GM23248 (cell line): ENCODE measurements at regions not wholly inside any gene's neighbourhood (a gene's known extent, or its start where the extent isn't known, plus 50 kb on each side); places are given as distances from the start of the nearest gene placed in this dataset.

Source experiments
- DNase-seq: peaks from one replicate; pipeline ENCODE4 v3.0.0-alpha.2; 2015
- H2AFZ ChIP-seq: fragments of 200-600 bp; sonication (generic); 2 replicates; pipeline ENCODE4 v1.6.1; 2016; ENCODE audit warnings: antibody characterized with exemption
- H3F3A ChIP-seq: fragments of 200-600 bp; sonication (generic); 2 replicates; pipeline ENCODE4 v1.6.1; 2016; ENCODE audit warnings: mild to moderate bottlenecking, antibody characterized with exemption, mixed run types; ENCODE audit not compliant: insufficient read depth
- H3K27ac ChIP-seq: fragments of 200-600 bp; sonication (generic); 2 replicates; pipeline ENCODE4 v1.5.1; 2016; ENCODE audit warnings: mild to moderate bottlenecking
- H3K27me3 ChIP-seq: fragments of 200-600 bp; sonication (generic); replicated peaks from 2 replicates; pipeline ENCODE4 v1.6.1; 2016; ENCODE audit warnings: mild to moderate bottlenecking; ENCODE audit not compliant: insufficient read depth
- H3K36me3 ChIP-seq: fragments of 200-600 bp; sonication (generic); 2 replicates; pipeline ENCODE4 v1.6.1; 2016; ENCODE audit warnings: low read depth, mild to moderate bottlenecking
- H3K4me1 ChIP-seq: fragments of 200-600 bp; sonication (generic); 2 replicates; pipeline ENCODE4 v1.6.1; 2016; ENCODE audit warnings: mild to moderate bottlenecking; ENCODE audit not compliant: insufficient read depth
- H3K4me2 ChIP-seq: fragments of 200-600 bp; sonication (generic); one replicate; pipeline ENCODE4 v1.6.1; 2016; ENCODE audit warnings: mild to moderate bottlenecking; ENCODE audit not compliant: unreplicated experiment
- H3K4me3 ChIP-seq: fragments of 200-600 bp; sonication (generic); 2 replicates; pipeline ENCODE4 v1.5.1; 2016; ENCODE audit warnings: mild to moderate bottlenecking
- H3K79me2 ChIP-seq: fragments of 200-600 bp; sonication (generic); 2 replicates; pipeline ENCODE4 v1.6.1; 2016; ENCODE audit warnings: mild to moderate bottlenecking; ENCODE audit not compliant: insufficient read depth
- H3K9ac ChIP-seq: fragments of 200-600 bp; sonication (generic); 2 replicates; pipeline ENCODE4 v1.6.1; 2016; ENCODE audit warnings: mild to moderate bottlenecking
- H3K9me2 ChIP-seq: fragments of 200-600 bp; sonication (generic); 2 replicates; pipeline ENCODE4 v1.6.1; 2016; ENCODE audit warnings: mixed run types, mild to moderate bottlenecking, moderate library complexity; ENCODE audit not compliant: insufficient read depth
- H3K9me3 ChIP-seq: fragments of 200-600 bp; sonication (generic); one replicate; pipeline ENCODE4 v1.6.1; 2017; ENCODE audit warnings: low read depth
- H4K20me1 ChIP-seq: fragments of 200-600 bp; sonication (generic); 2 replicates; pipeline ENCODE4 v1.6.0; 2016; ENCODE audit not compliant: insufficient read depth
- EZH2 ChIP-seq: fragments of 200-600 bp; sonication (generic); IDR thresholded peaks from 2 replicates; pipeline ENCODE4 v1.6.1; 2018; ENCODE audit warnings: antibody characterized with exemption, mild to moderate bottlenecking; ENCODE audit not compliant: insufficient read depth, poor library complexity, severe bottlenecking
- EZH2phosphoT487 ChIP-seq: fragments of 200-600 bp; sonication (generic); IDR thresholded peaks from 2 replicates; pipeline ENCODE4 v1.6.1; 2018; ENCODE audit warnings: antibody characterized with exemption, moderate library complexity, mild to moderate bottlenecking, low read depth; ENCODE audit not compliant: insufficient read depth
- WGBS, 2 experiments: methylation state at CpG; one replicate each; pipeline ENCODE4 v1.1.6; 2015 to 2017; ENCODE audit warnings: low lambda C conversion rate in 2 of 2, low coverage in 1 of 2; ENCODE audit errors: missing lambda C conversion rate in 2 of 2; 5-methylcytosine and 5-hydroxymethylcytosine counted together
- in situ Hi-C: fragments of 300-500 bp; cut with MboI; formaldehyde crosslinking; loops from 2 replicates; pipeline ENCODE4 v1.15.0; 2020

DNA sequence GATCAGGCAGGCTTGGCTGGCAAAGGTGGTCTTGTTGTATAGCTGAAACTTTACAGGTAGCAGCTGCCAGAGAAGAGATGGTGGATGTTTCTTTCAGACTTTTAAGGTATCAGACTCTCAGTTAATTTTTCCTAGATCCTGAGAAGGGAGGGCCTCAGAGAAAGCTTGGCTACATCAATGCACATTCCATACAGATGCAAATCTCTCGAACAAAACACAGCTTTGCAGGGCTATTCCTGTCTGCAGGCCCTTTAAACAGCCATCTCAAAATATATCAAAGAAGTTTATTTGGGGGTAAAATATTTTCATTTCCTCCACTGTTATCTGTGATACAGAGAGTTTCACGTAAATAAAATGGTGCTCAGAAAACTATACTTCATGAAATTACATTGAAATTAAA, 1584.4 kb downstream of the EFNA5 start:
- Histone ChIP-seq H3K4me1 (no peaks in the 10 kb centered on the region), H3K4me2 (no peak overlapping the region), H4K20me1 (no peaks in the 10 kb centered on the region), H3K9ac (no peak overlapping the region), H3F3A (no peaks in the 10 kb centered on the region), H3K9me2 (no peaks in the 10 kb centered on the region), H3K27me3 (no peaks in the 10 kb centered on the region), H3K36me3 (no peaks in the 10 kb centered on the region), H2AFZ (no peak overlapping the region), H3K9me3 (no peaks in the 10 kb centered on the region), H3K79me2 (no peaks in the 10 kb centered on the region), H3K27ac (no peak overlapping the region), H3K4me3 (no peak overlapping the region)
- no peak for DNase-seq
- 11 to 12% methylated on average over 2 of the region's 2 CpGs for WGBS, 2 experiments
- in situ Hi-C loops, result no loop called here
- no peak for TF ChIP-seq EZH2
- no peak for TF ChIP-seq EZH2phosphoT487

DNA sequence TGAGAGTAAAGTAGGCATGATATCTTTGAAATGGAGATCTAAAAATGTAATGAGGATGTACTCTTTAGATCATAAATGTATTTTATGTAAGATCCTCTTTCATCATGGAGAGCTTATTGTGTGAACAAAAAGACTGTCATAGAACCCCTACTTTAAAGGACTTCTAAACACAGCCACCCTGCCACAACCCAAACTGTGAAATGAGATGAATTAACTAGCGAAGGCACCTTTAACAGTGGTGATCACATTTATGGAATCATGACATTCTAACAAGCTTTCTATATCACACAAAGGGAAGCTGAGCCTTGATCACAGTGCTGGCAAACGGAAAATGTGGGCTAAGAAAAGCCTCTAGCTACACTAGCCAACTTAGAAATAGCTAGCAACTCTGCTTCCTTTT, 1585.2 kb downstream of the EFNA5 start:
- Histone ChIP-seq H4K20me1 (no peaks in the 10 kb centered on the region), H3K4me3 (no peak overlapping the region), H3K4me1 (no peaks in the 10 kb centered on the region), H3K27me3 (no peaks in the 10 kb centered on the region), H3K36me3 (no peaks in the 10 kb centered on the region), H3K9me3 (no peaks in the 10 kb centered on the region), H2AFZ (no peak overlapping the region), H3K27ac (no peak overlapping the region), H3F3A (no peaks in the 10 kb centered on the region), H3K4me2 (no peak overlapping the region), H3K79me2 (no peaks in the 10 kb centered on the region), H3K9me2 (no peaks in the 10 kb centered on the region), H3K9ac (no peak overlapping the region)
- in situ Hi-C loops, result no loop called here
- WGBS, 2 experiments, result 7 to 12% methylated on average over 2 of the region's 2 CpGs
- no peak for TF ChIP-seq EZH2phosphoT487
- no peak for TF ChIP-seq EZH2
- no peak for DNase-seq

DNA sequence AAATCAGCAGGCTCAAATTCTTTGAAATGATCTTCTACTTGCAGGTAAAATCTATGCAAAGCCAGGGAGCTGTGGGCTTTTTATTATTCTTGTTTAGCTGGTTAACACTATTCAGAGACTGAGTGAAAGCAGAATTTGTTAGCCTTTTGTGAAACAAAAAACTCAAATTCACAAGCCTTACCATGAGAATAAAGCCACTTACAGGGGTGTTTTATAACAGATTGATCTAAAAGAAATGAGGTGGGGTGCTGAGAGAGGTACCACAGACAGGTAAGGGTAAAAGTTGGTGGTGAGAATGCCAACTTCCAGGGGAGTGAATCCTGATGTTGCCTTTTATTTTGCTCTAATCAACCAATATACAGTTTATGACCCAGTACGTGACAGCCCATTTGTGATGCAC, 1585.6 kb downstream of the EFNA5 start:
- no peak for DNase-seq
- H3K27me3 ChIP-seq, result no peaks in the 10 kb centered on the region
- TF ChIP-seq EZH2phosphoT487, result no peak
- no peak for TF ChIP-seq EZH2
- no peaks in the 10 kb centered on the region for H3K36me3 ChIP-seq
- H3K4me3 ChIP-seq, result no peak overlapping the region
- no peaks in the 10 kb centered on the region for H3K79me2 ChIP-seq
- H2AFZ ChIP-seq, result no peak overlapping the region
- no peak overlapping the region for H3K9ac ChIP-seq
- H3K4me2 ChIP-seq, result no peak overlapping the region
- H4K20me1 ChIP-seq, result no peaks in the 10 kb centered on the region
- H3F3A ChIP-seq, result no peaks in the 10 kb centered on the region
- no peaks in the 10 kb centered on the region for H3K4me1 ChIP-seq
- no peak overlapping the region for H3K27ac ChIP-seq
- 27 to 33% methylated on average over 1 of the region's 1 CpG for WGBS, 2 experiments
- in situ Hi-C loops, result no loop called here
- H3K9me3 ChIP-seq, result no peaks in the 10 kb centered on the region
- H3K9me2 ChIP-seq, result no peaks in the 10 kb centered on the region

DNA sequence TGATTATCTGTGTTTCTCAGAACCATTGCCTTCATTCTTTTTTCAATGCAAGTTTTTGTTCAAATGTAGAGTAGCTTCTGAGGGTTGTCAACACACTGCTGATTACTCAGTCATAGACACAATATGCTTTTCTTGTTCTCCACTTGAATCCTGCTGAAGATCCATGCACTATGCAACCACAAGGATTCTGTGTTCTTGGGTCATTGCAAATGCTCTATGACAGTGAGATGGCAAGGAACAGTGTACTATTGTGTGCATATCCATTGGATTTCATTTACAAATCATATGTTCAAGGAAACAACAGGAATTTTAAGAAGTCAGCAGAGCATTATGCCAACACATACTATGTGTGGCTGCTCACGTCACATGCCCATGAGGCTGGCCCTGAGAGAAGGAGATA, 1590.2 kb downstream of the EFNA5 start:
- Histone ChIP-seq H3K36me3 (no peaks in the 10 kb centered on the region), H3K4me3 (no peak overlapping the region), H2AFZ (no peak overlapping the region), H3K79me2 (no peaks in the 10 kb centered on the region), H3K27me3 (no peaks in the 10 kb centered on the region), H3K9ac (no peak overlapping the region), H3K9me3 (no peaks in the 10 kb centered on the region), H3K9me2 (no peaks in the 10 kb centered on the region), H3F3A (no peaks in the 10 kb centered on the region), H3K4me1 (no peaks in the 10 kb centered on the region), H3K27ac (no peak overlapping the region), H4K20me1 (no peaks in the 10 kb centered on the region), H3K4me2 (no peak overlapping the region)
- TF ChIP-seq EZH2, result no peak
- no peak for TF ChIP-seq EZH2phosphoT487
- WGBS, 2 experiments, result 11 to 33% methylated on average over 1 of the region's 1 CpG
- DNase-seq, result no peak
- in situ Hi-C loops, result no loop called here

DNA sequence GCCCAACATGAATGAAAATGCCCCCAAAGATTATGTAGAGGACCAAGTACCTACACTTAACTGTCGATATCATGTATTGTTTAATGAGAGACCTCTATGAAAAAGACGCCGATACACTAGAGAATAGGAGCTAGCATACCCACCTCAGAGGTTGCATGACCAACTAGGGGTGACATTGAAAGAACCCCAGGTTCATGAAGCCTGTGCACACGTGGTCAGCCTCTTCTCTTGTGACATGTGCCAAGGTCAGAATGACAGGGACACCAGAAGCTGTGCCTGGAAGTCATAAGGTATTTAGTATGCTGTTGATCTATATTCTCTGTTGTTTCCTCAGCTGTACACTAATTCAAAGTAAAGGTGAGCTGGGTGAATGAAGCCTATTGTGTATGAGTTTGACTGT, 1594.1 kb downstream of the EFNA5 start:
- Histone ChIP-seq H3K9ac (no peak overlapping the region), H3K4me1 (no peaks in the 10 kb centered on the region), H3K27me3 (no peaks in the 10 kb centered on the region), H3F3A (no peaks in the 10 kb centered on the region), H3K4me2 (no peak overlapping the region), H4K20me1 (no peaks in the 10 kb centered on the region), H3K27ac (no peak overlapping the region), H3K4me3 (no peak overlapping the region), H3K79me2 (no peaks in the 10 kb centered on the region), H3K9me2 (no peaks in the 10 kb centered on the region), H2AFZ (no peak overlapping the region), H3K36me3 (no peaks in the 10 kb centered on the region), H3K9me3 (no peaks in the 10 kb centered on the region)
- in situ Hi-C loops, result no loop called here
- TF ChIP-seq EZH2phosphoT487 (no peak), EZH2 (no peak)
- DNase-seq, result no peak
- 63 to 67% methylated on average over 4 of the region's 4 CpGs for WGBS, 2 experiments
